GM23338 (cell line): ENCODE measurements at regions not wholly inside any gene's neighbourhood (a gene's known extent, or its start where the extent isn't known, plus 50 kb on each side); places are given as distances from the start of the nearest gene placed in this dataset.

Experiments
- ATAC-seq: fragments of 200-7000 bp; cut with Tn5 transposase; 3 replicates; pipeline ENCODE4 v1.9.1; 2020
- DNase-seq: peaks from one replicate; pipeline ENCODE4 v3.0.0-alpha.2; 2015; ENCODE audit warnings: low spot score
- H2AFZ ChIP-seq: fragments of 200-600 bp; sonication (generic); 2 replicates; pipeline ENCODE4 v1.8.0; 2016; ENCODE audit warnings: antibody characterized with exemption, mild to moderate bottlenecking, moderate library complexity
- H3F3A ChIP-seq: fragments of 200-600 bp; sonication (generic); replicated peaks from 2 replicates; pipeline ENCODE4 v1.8.0; 2017; ENCODE audit warnings: antibody characterized with exemption, mixed run types, low read depth
- H3K27ac ChIP-seq: fragments of 200-600 bp; sonication (generic); 2 replicates; pipeline ENCODE4 v1.6.1; 2016; ENCODE audit warnings: low read depth
- H3K27me3 ChIP-seq: fragments of 200-600 bp; sonication (generic); 2 replicates; pipeline ENCODE4 v1.8.0; 2016; ENCODE audit warnings: mild to moderate bottlenecking, mixed run types, moderate library complexity; ENCODE audit not compliant: insufficient read depth
- H3K36me3 ChIP-seq: fragments of 200-600 bp; sonication (generic); 2 replicates; pipeline ENCODE4 v1.8.0; 2016; ENCODE audit warnings: mild to moderate bottlenecking; ENCODE audit not compliant: insufficient read depth
- H3K4me1 ChIP-seq: fragments of 200-600 bp; sonication (generic); 2 replicates; pipeline ENCODE4 v1.8.0; 2016; ENCODE audit warnings: mild to moderate bottlenecking, moderate library complexity; ENCODE audit not compliant: insufficient read depth
- H3K4me2 ChIP-seq: fragments of 200-600 bp; sonication (generic); 2 replicates; pipeline ENCODE4 v1.7.1; 2017; ENCODE audit warnings: mixed run types
- H3K4me3 ChIP-seq: fragments of 200-600 bp; sonication (generic); 2 replicates; pipeline ENCODE4 v1.6.1; 2016; ENCODE audit warnings: mixed run types
- H3K79me2 ChIP-seq: fragments of 200-600 bp; sonication (generic); replicated peaks from 2 replicates; pipeline ENCODE4 v1.8.0; 2017; ENCODE audit warnings: mild to moderate bottlenecking; ENCODE audit not compliant: insufficient read depth
- H3K9me2 ChIP-seq: fragments of 200-600 bp; sonication (generic); 2 replicates; pipeline ENCODE4 v1.8.0; 2017; ENCODE audit not compliant: insufficient read depth
- H4K20me1 ChIP-seq: fragments of 200-600 bp; sonication (generic); replicated peaks from 2 replicates; pipeline ENCODE4 v1.8.0; 2017; ENCODE audit warnings: mild to moderate bottlenecking; ENCODE audit not compliant: insufficient read depth
- H3K27ac Mint-ChIP-seq: 2 replicates; pipeline ENCODE4 v1.8.0; 2020; ENCODE audit warnings: inconsistent platforms, mild to moderate bottlenecking, moderate library complexity, mixed read lengths
- H3K27me3 Mint-ChIP-seq: 3 replicates; pipeline ENCODE4 v1.8.0; 2022; ENCODE audit warnings: low read depth, mild to moderate bottlenecking, moderate library complexity, mixed read lengths, inconsistent platforms; ENCODE audit not compliant: insufficient read depth, poor library complexity
- H3K36me3 Mint-ChIP-seq: 3 replicates; pipeline ENCODE4 v1.8.0; 2021; ENCODE audit warnings: low read depth, mild to moderate bottlenecking, inconsistent platforms, moderate library complexity, mixed read lengths
- H3K4me1 Mint-ChIP-seq: 3 replicates; pipeline ENCODE4 v1.8.0; 2020; ENCODE audit warnings: mild to moderate bottlenecking, inconsistent platforms, mixed read lengths
- H3K4me3 Mint-ChIP-seq: 3 replicates; pipeline ENCODE4 v1.8.0; 2021; ENCODE audit warnings: moderate library complexity, mild to moderate bottlenecking, inconsistent platforms, mixed read lengths
- H3K9me3 Mint-ChIP-seq: 3 replicates; pipeline ENCODE4 v1.8.0; 2020; ENCODE audit warnings: moderate library complexity, mild to moderate bottlenecking, inconsistent platforms, mixed read lengths
- CREB1 ChIP-seq: fragments of 250-450 bp; sonication (Bioruptor Pico); IDR thresholded peaks from 2 replicates; pipeline ENCODE4 v1.5.0; 2020; ENCODE audit warnings: low read depth, mild to moderate bottlenecking, moderate library complexity
- CTCF ChIP-seq, 2 experiments: fragments of 200-600 bp in 1 of 2; sonication (generic) in 1 of 2; conservative IDR thresholded peaks; 2 replicates each; pipeline versions ENCODE4 v1.5.1 to v1.6.1; 2016 to 2017; ENCODE audit warnings: antibody characterized with exemption in 2 of 2, low read depth in 2 of 2, mild to moderate bottlenecking in 2 of 2, moderate library complexity in 1 of 2
- ETS1 ChIP-seq: IDR thresholded peaks from 2 replicates; pipeline ENCODE4 v1.6.1; 2016; ENCODE audit warnings: antibody characterized with exemption
- EZH2 ChIP-seq: fragments of 200-600 bp; sonication (generic); IDR thresholded peaks from one replicate; pipeline ENCODE4 v1.8.0; 2017; ENCODE audit warnings: antibody characterized with exemption, mild to moderate bottlenecking, low read depth; ENCODE audit not compliant: unreplicated experiment
- EZH2phosphoT487 ChIP-seq: fragments of 200-600 bp; sonication (generic); IDR thresholded peaks from one replicate; pipeline ENCODE4 v1.8.1; 2018; ENCODE audit warnings: antibody characterized with exemption; ENCODE audit not compliant: unreplicated experiment
- JUNB ChIP-seq: IDR thresholded peaks from one replicate; pipeline ENCODE4 v1.6.1; 2016; ENCODE audit warnings: antibody characterized with exemption; ENCODE audit not compliant: unreplicated experiment
- NANOG ChIP-seq: IDR thresholded peaks from 2 replicates; pipeline ENCODE4 v1.6.1; 2016; ENCODE audit warnings: antibody characterized with exemption, borderline replicate concordance
- POLR2AphosphoS5 ChIP-seq: IDR thresholded peaks from 2 replicates; pipeline ENCODE4 v1.6.1; 2016; ENCODE audit warnings: antibody characterized with exemption, low read depth
- REST ChIP-seq: IDR thresholded peaks from one replicate; pipeline ENCODE4 v1.6.1; 2018; ENCODE audit warnings: antibody characterized with exemption; ENCODE audit not compliant: unreplicated experiment
- STAT1 ChIP-seq: IDR thresholded peaks from one replicate; pipeline ENCODE4 v1.6.1; 2016; ENCODE audit warnings: antibody characterized with exemption; ENCODE audit not compliant: unreplicated experiment
- ZNF114 ChIP-seq: fragments of 250-450 bp; sonication (Bioruptor Pico); IDR thresholded peaks from 2 replicates; pipeline ENCODE4 v1.5.0; 2020; ENCODE audit warnings: mild to moderate bottlenecking, moderate library complexity
- ZNF331 ChIP-seq: fragments of 250-450 bp; sonication (Bioruptor Pico); IDR thresholded peaks from 2 replicates; pipeline ENCODE4 v1.5.0; 2020; ENCODE audit warnings: low read depth, mild to moderate bottlenecking, moderate library complexity
- ZNF462 ChIP-seq: fragments of 250-450 bp; sonication (Bioruptor Pico); IDR thresholded peaks from 2 replicates; pipeline ENCODE4 v1.5.0; 2020; ENCODE audit warnings: mild to moderate bottlenecking, moderate library complexity

- no peak overlapping the region for H3K27ac ChIP-seq
- no peaks in the 10 kb centered on the region for H3K36me3 ChIP-seq
- TF ChIP-seq CTCF (conservative IDR thresholded peaks at IDR 0.05; ENCODE audit: low read depth in 2 of 2) (no peak), ZNF114 (no peak), ZNF462 (CRISPR knock-in tag) (no peak), ZNF331 (CRISPR knock-in tag) (no peak), EZH2 (no peak), STAT1 (no peak), EZH2phosphoT487 (no peak), ETS1 (no peak), REST (no peak), POLR2AphosphoS5 (no peak), JUNB (no peak), NANOG (no peak), CREB1 (CRISPR knock-in tag) (no peak)
- Mint-ChIP-seq H3K36me3 (no peaks in the 10 kb centered on the region), H3K27ac (no peak overlapping the region), H3K9me3 (no peaks in the 10 kb centered on the region), H3K4me3 (no peak overlapping the region), H3K4me1 (no peaks in the 10 kb centered on the region), H3K27me3 (no peaks in the 10 kb centered on the region)
- H3K4me1 ChIP-seq: no peaks in the 10 kb centered on the region
- no peaks in the 10 kb centered on the region for H3K27me3 ChIP-seq
- H3K9me2 ChIP-seq: no peaks in the 10 kb centered on the region; the same call in 1 of the 2 replicates
- no peaks in the 10 kb centered on the region for H3K79me2 ChIP-seq
- H3K4me2 ChIP-seq: no peak overlapping the region
- H4K20me1 ChIP-seq: no peaks in the 10 kb centered on the region
- H3K4me3 ChIP-seq: no peak overlapping the region
- H2AFZ ChIP-seq: no peak overlapping the region
- DNase-seq: no peak
- no peaks in the 10 kb centered on the region for H3F3A ChIP-seq
- ATAC-seq: no peak
These were observed 136.7 kb downstream of the NUDT12 start for GRCh38 chr5:103425686-103426454.
